Osteocyte (in vitro differentiated cells): ENCODE measurements at regions not wholly inside any gene's neighbourhood (a gene's known extent, or its start where the extent isn't known, plus 50 kb on each side); places are given as distances from the start of the nearest gene placed in this dataset.

ENCODE experiments used
- DNase-seq: peaks from one replicate; pipeline ENCODE4 v3.0.0; 2021; ENCODE audit warnings: mixed read lengths; ENCODE audit not compliant: unreplicated experiment; ENCODE audit errors: extremely low spot score
- H3K27ac Mint-ChIP-seq: one replicate; pipeline ENCODE4 v1.8.0; 2021; ENCODE audit warnings: mild to moderate bottlenecking, mixed read lengths; ENCODE audit not compliant: unreplicated experiment
- H3K27me3 Mint-ChIP-seq: one replicate; pipeline ENCODE4 v1.8.0; 2021; ENCODE audit warnings: mixed read lengths; ENCODE audit not compliant: unreplicated experiment
- H3K36me3 Mint-ChIP-seq: one replicate; pipeline ENCODE4 v1.8.0; 2021; ENCODE audit warnings: mixed read lengths; ENCODE audit not compliant: unreplicated experiment
- H3K4me1 Mint-ChIP-seq: one replicate; pipeline ENCODE4 v1.8.0; 2021; ENCODE audit warnings: mixed read lengths; ENCODE audit not compliant: unreplicated experiment
- H3K4me3 Mint-ChIP-seq: one replicate; pipeline ENCODE4 v1.8.0; 2021; ENCODE audit warnings: mild to moderate bottlenecking, moderate library complexity, mixed read lengths; ENCODE audit not compliant: unreplicated experiment
- H3K9me3 Mint-ChIP-seq: one replicate; pipeline ENCODE4 v1.8.0; 2021; ENCODE audit warnings: mixed read lengths; ENCODE audit not compliant: unreplicated experiment
- CTCF ChIP-seq: fragments of 200-600 bp; sonication (generic); IDR thresholded peaks from 2 replicates; pipeline ENCODE4 v1.5.0; 2021; ENCODE audit warnings: antibody characterized with exemption, mild to moderate bottlenecking, moderate library complexity

GRCh38 chr17:82998637-82999036, 80.8 kb upstream of the METRNL start:
- peaks cover 14% of the 10 kb centered on the region for H3K36me3 Mint-ChIP-seq

GRCh38 chr17:83000738-83001137, 78.7 kb upstream of the METRNL start:
- no peak overlapping the region for H3K4me3 Mint-ChIP-seq
- H3K4me1 Mint-ChIP-seq, result no peaks in the 10 kb centered on the region
- no peak overlapping the region for H3K27ac Mint-ChIP-seq
- peaks cover 10% of the 10 kb centered on the region for H3K9me3 Mint-ChIP-seq
- peaks cover 12% of the 10 kb centered on the region for H3K36me3 Mint-ChIP-seq
- no peak for DNase-seq
- TF ChIP-seq CTCF, result no peak
- H3K27me3 Mint-ChIP-seq, result no peaks in the 10 kb centered on the region

More at GRCh38 chr17:82998637-82999036, 80.8 kb upstream of the METRNL start:
- Mint-ChIP-seq H3K27ac (no peak overlapping the region), H3K27me3 (peaks cover 7% of the 10 kb centered on the region), H3K4me1 (no peaks in the 10 kb centered on the region), H3K4me3 (no peak overlapping the region), H3K9me3 (peaks cover 25% of the 10 kb centered on the region)
- DNase-seq, result no peak
- no peak for TF ChIP-seq CTCF

GRCh38 chr17:83002118-83002805, 77.1 kb upstream of the METRNL start:
- peaks cover 9% of the 10 kb centered on the region for H3K36me3 Mint-ChIP-seq
- peaks cover 5% of the 10 kb centered on the region for H3K4me1 Mint-ChIP-seq
- no peak overlapping the region for H3K4me3 Mint-ChIP-seq
- no peaks in the 10 kb centered on the region for H3K27me3 Mint-ChIP-seq
- H3K27ac Mint-ChIP-seq, result no peak overlapping the region
- DNase-seq, result no peak
- peaks cover 5% of the 10 kb centered on the region for H3K9me3 Mint-ChIP-seq
- TF ChIP-seq CTCF, result no peak

- Mint-ChIP-seq H3K4me3 (no peak overlapping the region), H3K27ac (no peak overlapping the region), H3K27me3 (no peaks in the 10 kb centered on the region), H3K9me3 (no peaks in the 10 kb centered on the region), H3K4me1 (peaks cover 11% of the 10 kb centered on the region), H3K36me3 (peaks cover 6% of the 10 kb centered on the region)
- DNase-seq, result no peak
- TF ChIP-seq CTCF, result no peak
These were observed 74.5 kb upstream of the METRNL start for GRCh38 chr17:83004791-83005380.

- Mint-ChIP-seq H3K9me3 (no peaks in the 10 kb centered on the region), H3K36me3 (peaks cover 6% of the 10 kb centered on the region), H3K27ac (no peak overlapping the region), H3K4me1 (peaks cover 11% of the 10 kb centered on the region), H3K27me3 (no peaks in the 10 kb centered on the region), H3K4me3 (no peak overlapping the region)
- DNase-seq, result no peak
- TF ChIP-seq CTCF, result no peak
These were observed 73.8 kb upstream of the METRNL start for GRCh38 chr17:83005639-83006038.
